Colonic mucosa (tissue), 4 donors: ENCODE measurements at regions not wholly inside any gene's neighbourhood (a gene's known extent, or its start where the extent isn't known, plus 50 kb on each side); places are given as distances from the start of the nearest gene placed in this dataset.
"Not testable (repeated sequence)": the region's sequence is repeated elsewhere in the genome, so short reads cannot be mapped to it uniquely, and the experiment has no call there.

Experiments
- DNase-seq: peaks from one replicate; pipeline ENCODE4 v3.0.0-alpha.2; 2020
- H3K27ac ChIP-seq: fragments of 200-600 bp; one replicate; pipeline ENCODE4 v1.8.0; 2021
- H3K27me3 ChIP-seq: fragments of 200-600 bp; one replicate; pipeline ENCODE4 v1.8.0; 2021
- H3K36me3 ChIP-seq: fragments of 200-600 bp; one replicate; pipeline ENCODE4 v1.8.0; 2021
- H3K4me1 ChIP-seq: fragments of 200-600 bp; one replicate; pipeline ENCODE4 v1.8.0; 2021; ENCODE audit warnings: mild to moderate bottlenecking
- H3K4me3 ChIP-seq: fragments of 200-600 bp; one replicate; pipeline ENCODE4 v1.8.0; 2021
- H3K9ac ChIP-seq, 2 donors: one replicate each; pipeline ENCODE4 v1.7.0; 2013; ENCODE audit warnings: control low read depth in 2 of 2, low read depth in 2 of 2, low read length in 2 of 2
- H3K9me3 ChIP-seq: fragments of 200-600 bp; one replicate; pipeline ENCODE4 v1.8.0; 2021
- CTCF ChIP-seq: fragments of 200-600 bp; IDR thresholded peaks from one replicate; pipeline ENCODE4 v1.8.0; 2022; ENCODE audit warnings: antibody characterized with exemption, mild to moderate bottlenecking
- intact Hi-C: fragments of 100-400 bp; cut with DNase I; formaldehyde crosslinking; loops from one replicate; pipeline ENCODE4 v1.14.1; 2022
- donor health status: healthy.
- donor health status: DM: no; HTN: no; CAD: no.
- donor health status: DM: no; HTN: no; CAD: no.

DNA sequence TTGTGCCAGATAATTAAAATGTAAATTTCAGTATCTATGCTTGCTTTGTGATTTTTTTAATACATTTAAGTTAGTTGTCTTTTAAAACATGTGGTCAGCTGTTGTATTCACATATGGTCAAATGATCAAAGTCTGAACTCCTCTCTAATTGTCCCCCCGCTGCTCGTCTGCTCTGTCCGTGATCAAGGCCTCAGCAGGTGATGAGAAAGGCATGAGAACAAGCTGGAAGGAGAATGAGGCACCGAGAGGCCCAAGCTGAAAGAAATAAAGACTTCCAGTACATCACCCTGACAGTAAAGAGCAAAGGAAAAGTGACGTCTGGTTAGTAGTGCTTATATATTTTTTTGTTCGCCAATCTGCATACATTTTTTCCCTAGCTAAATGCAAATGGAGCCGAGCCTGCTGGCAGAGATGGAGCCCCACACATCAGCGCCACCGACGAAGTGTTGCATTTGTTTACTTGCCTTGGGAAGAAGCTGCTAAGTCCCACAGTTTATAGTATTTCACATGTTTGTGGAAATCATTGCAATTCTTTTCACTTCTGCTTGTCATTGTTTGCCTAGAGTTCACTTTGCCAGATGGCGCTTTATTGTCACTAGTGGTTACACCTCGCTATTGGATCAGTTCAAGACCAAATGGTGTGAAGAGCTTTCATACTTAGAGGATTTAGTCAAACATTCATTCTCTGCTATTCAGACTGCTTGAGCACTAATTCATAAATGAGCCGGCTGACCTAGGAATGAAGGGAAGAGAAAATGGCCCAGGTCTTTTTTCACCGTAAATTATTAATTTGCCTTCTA, 181.5 kb downstream of the ZIC3 start:
- Histone ChIP-seq H3K4me3 (no peak overlapping the region), H3K27me3 (peaks cover 5% of the 10 kb centered on the region), H3K9ac (no peak overlapping the region), H3K4me1 (no peaks in the 10 kb centered on the region), H3K9me3 (no peaks in the 10 kb centered on the region), H3K36me3 (no peaks in the 10 kb centered on the region), H3K27ac (no peak overlapping the region)
- intact Hi-C loops = no loop called here
- no peak for DNase-seq
- no peak for TF ChIP-seq CTCF

DNA sequence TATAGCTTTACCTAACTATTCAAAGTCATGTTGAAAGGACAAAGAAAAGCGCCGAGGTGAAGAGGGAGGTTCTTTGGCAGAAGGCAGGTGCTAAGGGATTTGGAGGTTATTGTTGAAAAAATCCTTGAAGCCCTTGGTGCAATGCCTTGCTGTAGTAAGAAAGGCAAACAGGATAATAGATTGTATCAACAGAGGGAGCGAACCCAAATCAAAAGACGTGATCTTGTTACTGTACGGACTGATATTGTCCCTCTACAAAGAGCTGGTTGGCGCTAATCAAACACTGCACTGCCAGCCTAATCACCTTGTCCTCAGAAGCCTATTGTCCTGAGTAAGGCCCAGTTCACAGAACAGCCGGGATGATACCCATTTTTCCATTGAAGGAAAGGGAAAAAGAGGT, 182.9 kb downstream of the ZIC3 start:
- no peaks in the 10 kb centered on the region for H3K4me1 ChIP-seq
- H3K36me3 ChIP-seq = no peaks in the 10 kb centered on the region
- H3K4me3 ChIP-seq = no peak overlapping the region
- TF ChIP-seq CTCF = no peak
- H3K27me3 ChIP-seq = peaks cover 5% of the 10 kb centered on the region
- intact Hi-C loops = no loop called here
- no peak for DNase-seq
- H3K9ac ChIP-seq = no peak overlapping the region
- no peaks in the 10 kb centered on the region for H3K9me3 ChIP-seq
- H3K27ac ChIP-seq = no peak overlapping the region

DNA sequence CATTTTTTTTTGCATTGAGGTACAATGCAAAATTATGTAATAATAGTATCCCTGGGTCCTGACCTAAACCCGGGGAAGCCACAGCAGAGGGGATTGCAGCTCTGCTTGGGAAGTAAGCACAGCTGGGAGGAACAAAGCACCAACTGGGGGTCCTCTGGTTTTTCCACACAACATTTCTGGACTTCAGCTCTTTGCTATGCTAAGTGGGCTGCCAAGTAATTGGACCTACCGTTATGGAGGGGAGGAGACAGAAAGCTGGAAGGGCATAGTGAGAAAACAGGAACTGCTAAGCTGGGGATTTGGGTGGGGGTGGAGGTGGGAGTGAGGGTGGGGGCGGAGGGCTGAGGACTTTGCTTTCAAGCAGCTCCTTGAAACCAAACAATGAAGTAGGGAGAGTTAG, 183.3 kb downstream of the ZIC3 start:
- H3K9ac ChIP-seq = no peak overlapping the region
- no peak overlapping the region for H3K27ac ChIP-seq
- H3K36me3 ChIP-seq = no peaks in the 10 kb centered on the region
- intact Hi-C loops = no loop called here
- H3K4me1 ChIP-seq = no peaks in the 10 kb centered on the region
- DNase-seq = no peak
- no peak for TF ChIP-seq CTCF
- peaks cover 5% of the 10 kb centered on the region for H3K27me3 ChIP-seq
- H3K9me3 ChIP-seq = no peaks in the 10 kb centered on the region
- H3K4me3 ChIP-seq = no peak overlapping the region

DNA sequence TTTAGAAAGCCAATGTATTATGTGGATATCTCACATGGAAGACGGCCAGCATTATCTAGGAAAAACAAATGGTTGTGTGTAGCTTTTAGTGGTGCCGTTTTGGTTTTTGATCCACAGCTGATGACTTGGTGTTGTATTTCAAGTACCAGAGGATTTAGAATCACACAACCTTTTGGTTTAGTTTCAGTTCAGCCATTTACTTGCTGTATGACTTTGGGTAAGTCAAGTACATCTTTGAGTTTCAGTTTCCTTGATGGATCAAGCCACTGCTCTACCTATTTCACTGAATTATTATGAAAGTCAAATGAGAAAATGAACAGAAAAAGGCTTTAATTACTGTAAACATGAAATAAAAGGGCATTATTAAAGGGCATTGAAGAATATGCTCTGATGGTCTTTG, 205.6 kb downstream of the ZIC3 start:
- no peaks in the 10 kb centered on the region for H3K27me3 ChIP-seq
- TF ChIP-seq CTCF = no peak
- H3K4me1 ChIP-seq = no peaks in the 10 kb centered on the region
- no peaks in the 10 kb centered on the region for H3K36me3 ChIP-seq
- H3K9ac ChIP-seq = no peak overlapping the region
- H3K27ac ChIP-seq = no peak overlapping the region
- intact Hi-C loops = no loop called here
- H3K4me3 ChIP-seq = no peak overlapping the region
- DNase-seq = no peak
- no peaks in the 10 kb centered on the region for H3K9me3 ChIP-seq

DNA sequence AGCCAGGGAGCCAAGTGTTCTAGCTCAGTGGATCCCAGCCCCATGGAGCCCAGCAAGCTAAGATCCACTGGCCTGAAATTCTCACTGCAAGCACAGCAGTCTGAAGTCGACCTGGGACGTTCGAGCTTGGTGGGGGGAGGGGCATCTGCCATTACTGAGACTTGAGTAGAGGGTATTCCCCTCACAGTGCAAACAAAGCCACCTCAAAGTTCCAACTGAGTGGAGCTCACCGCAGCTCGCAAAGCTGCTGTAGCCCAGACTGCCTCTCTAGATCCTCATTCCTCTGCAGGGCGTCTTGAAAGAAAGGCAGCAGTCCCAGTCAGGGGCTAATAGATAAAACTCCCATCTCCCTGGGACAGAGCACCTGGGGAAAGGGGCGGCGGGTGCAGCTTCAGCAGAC, 226.3 kb downstream of the ZIC3 start:
- intact Hi-C loops = no loop called here
- H3K4me1 ChIP-seq = no peaks in the 10 kb centered on the region
- no peak for DNase-seq
- H3K9ac ChIP-seq = no peak overlapping the region
- TF ChIP-seq CTCF = no peak
- H3K36me3 ChIP-seq = no peaks in the 10 kb centered on the region
- no peak overlapping the region for H3K4me3 ChIP-seq
- H3K27me3 ChIP-seq = no peaks in the 10 kb centered on the region
- no peaks in the 10 kb centered on the region for H3K9me3 ChIP-seq
- H3K27ac ChIP-seq = no peak overlapping the region

GRCh38 chrX:137797926-137798325, 232.0 kb downstream of the ZIC3 start:
- H3K4me1 ChIP-seq, H3K27ac ChIP-seq, H3K27me3 ChIP-seq, H3K9me3 ChIP-seq, intact Hi-C loops, H3K9ac ChIP-seq, DNase-seq, H3K4me3 ChIP-seq, H3K36me3 ChIP-seq: not testable (repeated sequence)
